Breast epithelium (tissue), 3 donors: ENCODE measurements at regions not wholly inside any gene's neighbourhood (a gene's known extent, or its start where the extent isn't known, plus 50 kb on each side); places are given as distances from the start of the nearest gene placed in this dataset.

Source experiments
- POLR2A ChIP-seq: fragments of 450-650 bp; IDR thresholded peaks from one replicate; pipeline ENCODE4 v1.6.1; 2016; ENCODE audit warnings: antibody characterized with exemption, mild to moderate bottlenecking, moderate library complexity
- POLR2AphosphoS5 ChIP-seq, 3 donors: sonication (generic); formaldehyde crosslinking; IDR thresholded peaks; one replicate each; pipeline ENCODE4 v1.6.1; 2017; ENCODE audit warnings: antibody characterized with exemption in 3 of 3
- TF ChIP-seq, protein P1 (sequence below), 3 donors: fragments of 450-650 bp; IDR thresholded peaks; one replicate each; pipeline ENCODE4 v1.5.1; 2016 to 2017; ENCODE audit warnings: antibody characterized with exemption in 3 of 3, mild to moderate bottlenecking in 3 of 3, moderate library complexity in 3 of 3

DNA sequence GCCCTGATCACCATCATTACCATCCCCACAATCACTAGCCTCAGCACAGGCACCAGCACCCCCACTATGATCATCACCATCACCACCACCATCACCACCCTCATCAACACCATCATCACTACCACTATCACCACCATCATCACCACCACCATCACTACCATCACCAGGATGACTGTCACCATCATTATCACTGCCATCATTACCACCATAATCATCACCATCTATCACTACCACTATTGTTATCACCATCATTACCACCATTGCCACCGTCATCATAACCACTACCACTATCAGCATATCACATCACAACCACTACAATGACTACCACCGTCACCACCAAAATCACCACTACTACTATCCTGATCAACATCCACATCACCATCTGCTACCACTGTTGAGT is 57.3 kb upstream of the CASZ1 start:
- TF ChIP-seq, protein P1, sequence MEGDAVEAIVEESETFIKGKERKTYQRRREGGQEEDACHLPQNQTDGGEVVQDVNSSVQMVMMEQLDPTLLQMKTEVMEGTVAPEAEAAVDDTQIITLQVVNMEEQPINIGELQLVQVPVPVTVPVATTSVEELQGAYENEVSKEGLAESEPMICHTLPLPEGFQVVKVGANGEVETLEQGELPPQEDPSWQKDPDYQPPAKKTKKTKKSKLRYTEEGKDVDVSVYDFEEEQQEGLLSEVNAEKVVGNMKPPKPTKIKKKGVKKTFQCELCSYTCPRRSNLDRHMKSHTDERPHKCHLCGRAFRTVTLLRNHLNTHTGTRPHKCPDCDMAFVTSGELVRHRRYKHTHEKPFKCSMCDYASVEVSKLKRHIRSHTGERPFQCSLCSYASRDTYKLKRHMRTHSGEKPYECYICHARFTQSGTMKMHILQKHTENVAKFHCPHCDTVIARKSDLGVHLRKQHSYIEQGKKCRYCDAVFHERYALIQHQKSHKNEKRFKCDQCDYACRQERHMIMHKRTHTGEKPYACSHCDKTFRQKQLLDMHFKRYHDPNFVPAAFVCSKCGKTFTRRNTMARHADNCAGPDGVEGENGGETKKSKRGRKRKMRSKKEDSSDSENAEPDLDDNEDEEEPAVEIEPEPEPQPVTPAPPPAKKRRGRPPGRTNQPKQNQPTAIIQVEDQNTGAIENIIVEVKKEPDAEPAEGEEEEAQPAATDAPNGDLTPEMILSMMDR (IDR thresholded peaks at IDR 0.05) = no peak
- no peak for TF ChIP-seq POLR2A
- TF ChIP-seq POLR2AphosphoS5 (IDR thresholded peaks at IDR 0.05) = no peak
